ENCODE measurements at regions not wholly inside any gene's neighbourhood (a gene's known extent, or its start where the extent isn't known, plus 50 kb on each side); places are given as distances from the start of the nearest gene placed in this dataset.

- TF ChIP-seq CTCF (IDR thresholded peaks at IDR 0.05; ENCODE audit: low read depth, low read length) (no peak), EZH2phosphoT487 (IDR thresholded peaks at IDR 0.05; ENCODE audit: low read depth) (no peak)
Measured at GRCh38 chr11:95708681-95709080, 80.9 kb downstream of the FAM76B start.

Measured in OCI-LY3 (cell line).